ENCODE measurements at regions not wholly inside any gene's neighbourhood (a gene's known extent, or its start where the extent isn't known, plus 50 kb on each side); places are given as distances from the start of the nearest gene placed in this dataset.

GRCh38 chr4:131192318-131192717 is 1956.8 kb upstream of the PCDH10 start:
- CTCF ChIA-PET: no interaction called here
- POLR2A ChIA-PET: no interaction called here
- DNase-seq (ENCODE audit: extremely low spot score): no peak
- no peak for TF ChIP-seq CTCF (IDR thresholded peaks at IDR 0.05; ENCODE audit: control extremely low read depth, extremely low read depth, low read depth, missing control alignments)

DNA sequence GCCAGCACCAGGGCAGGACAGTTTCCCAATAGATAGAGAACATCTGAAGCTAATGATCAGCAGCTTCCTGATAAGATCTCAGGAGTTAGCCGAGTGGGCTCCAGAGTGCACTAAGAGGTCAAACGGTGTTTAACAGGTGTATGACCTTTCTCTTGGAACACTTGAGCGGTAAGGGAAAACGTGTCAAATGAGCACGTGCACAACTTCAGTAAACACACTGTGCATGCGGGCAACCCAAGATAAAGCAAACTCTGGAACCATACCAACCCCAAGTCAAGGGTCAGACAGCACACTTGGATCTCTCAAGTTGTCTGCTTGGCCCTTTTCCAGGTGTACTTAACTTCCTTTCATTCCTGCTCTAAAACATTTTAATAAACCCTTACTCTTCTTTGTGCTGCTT is 1941.5 kb upstream of the PCDH10 start:
- POLR2A ChIA-PET: no interaction called here
- DNase-seq (ENCODE audit: extremely low spot score): no peak
- CTCF ChIA-PET: interaction anchor here (1.5 kb wide), 1 partner anchor 23 kb away, joined by 3 read pairs; no protein-coding TSS in a partner anchor
- TF ChIP-seq CTCF (IDR thresholded peaks at IDR 0.05; ENCODE audit: control extremely low read depth, extremely low read depth, low read depth, missing control alignments): no peak

GRCh38 chr4:131248314-131248713 is 1900.8 kb upstream of the PCDH10 start:
- no peak for DNase-seq (ENCODE audit: extremely low spot score)
- TF ChIP-seq CTCF (IDR thresholded peaks at IDR 0.05; ENCODE audit: control extremely low read depth, extremely low read depth, low read depth, missing control alignments): no peak
- ChIA-PET CTCF (no interaction called here), POLR2A (no interaction called here)

DNA sequence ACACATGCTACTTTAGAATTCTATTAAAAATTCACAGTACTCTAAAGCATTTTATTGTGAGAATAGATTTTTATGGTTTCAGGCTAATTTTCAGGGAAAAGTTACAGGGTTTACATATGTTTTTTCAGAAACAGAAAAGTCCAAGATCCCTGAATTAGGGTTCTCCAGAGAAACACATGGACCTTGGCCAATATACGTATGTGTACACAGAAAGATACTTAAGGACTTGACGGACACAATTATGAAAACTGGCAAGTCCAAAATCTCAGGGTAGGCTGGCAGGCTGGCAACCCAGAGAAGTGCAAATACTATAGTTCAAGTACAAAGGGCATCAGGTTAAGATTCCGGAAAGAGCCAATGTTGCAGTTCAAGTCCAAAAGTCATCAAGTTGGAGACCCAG is 1897.8 kb upstream of the PCDH10 start:
- CTCF ChIA-PET: interaction anchor here (1.1 kb wide), 1 partner anchor 34 kb away, joined by 3 read pairs; no protein-coding TSS in a partner anchor
- no peak for DNase-seq (ENCODE audit: extremely low spot score)
- no peak for TF ChIP-seq CTCF (IDR thresholded peaks at IDR 0.05; ENCODE audit: control extremely low read depth, extremely low read depth, low read depth, missing control alignments)
- POLR2A ChIA-PET: no interaction called here

DNA sequence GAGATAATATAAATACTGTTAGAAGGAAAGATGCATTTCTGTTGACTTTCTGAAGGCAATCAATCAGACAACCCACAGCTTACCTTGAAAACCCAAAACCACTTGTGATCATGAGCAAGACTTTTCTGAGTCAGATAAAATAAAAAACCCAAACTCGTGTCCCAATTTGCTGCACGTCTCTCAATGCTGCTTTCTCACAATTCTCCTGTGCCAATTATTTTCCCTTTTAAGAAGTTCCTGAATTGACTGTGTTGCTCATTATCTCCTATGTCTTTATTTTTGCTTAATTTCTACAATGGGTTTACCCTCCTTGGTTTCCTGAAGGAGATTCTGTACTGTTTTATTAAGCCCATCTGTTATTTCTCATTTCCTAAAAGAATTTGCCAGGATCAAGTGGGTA is 1891.9 kb upstream of the PCDH10 start:
- DNase-seq (ENCODE audit: extremely low spot score): no peak
- POLR2A ChIA-PET: no interaction called here
- TF ChIP-seq CTCF (IDR thresholded peaks at IDR 0.05; ENCODE audit: control extremely low read depth, extremely low read depth, low read depth, missing control alignments): no peak

DNA sequence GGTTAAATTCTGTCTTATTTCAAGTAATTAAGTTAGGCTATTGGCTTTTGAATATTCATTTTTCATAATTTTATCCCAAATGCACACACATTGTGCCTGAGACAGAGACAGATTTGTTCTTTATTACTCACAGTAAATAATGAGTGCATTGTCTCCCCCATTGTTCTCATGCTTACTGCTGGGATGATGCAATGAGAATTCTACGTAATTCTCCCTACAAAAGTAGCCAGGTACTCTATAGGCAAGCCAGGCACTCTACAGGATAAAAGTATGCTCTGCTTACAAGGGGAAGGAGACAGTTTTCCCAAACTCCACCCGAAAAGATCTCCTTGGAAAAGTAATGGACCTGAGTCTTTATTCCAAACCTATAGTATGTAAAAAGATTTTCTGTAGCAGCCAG is 1890.7 kb upstream of the PCDH10 start:
- TF ChIP-seq CTCF (IDR thresholded peaks at IDR 0.05; ENCODE audit: control extremely low read depth, extremely low read depth, low read depth, missing control alignments): no peak
- DNase-seq (ENCODE audit: extremely low spot score): no peak
- CTCF ChIA-PET: no interaction called here
- POLR2A ChIA-PET: no interaction called here

More for the DNA sequence above, 1891.9 kb upstream of the PCDH10 start:
- CTCF ChIA-PET: no interaction called here

DNA sequence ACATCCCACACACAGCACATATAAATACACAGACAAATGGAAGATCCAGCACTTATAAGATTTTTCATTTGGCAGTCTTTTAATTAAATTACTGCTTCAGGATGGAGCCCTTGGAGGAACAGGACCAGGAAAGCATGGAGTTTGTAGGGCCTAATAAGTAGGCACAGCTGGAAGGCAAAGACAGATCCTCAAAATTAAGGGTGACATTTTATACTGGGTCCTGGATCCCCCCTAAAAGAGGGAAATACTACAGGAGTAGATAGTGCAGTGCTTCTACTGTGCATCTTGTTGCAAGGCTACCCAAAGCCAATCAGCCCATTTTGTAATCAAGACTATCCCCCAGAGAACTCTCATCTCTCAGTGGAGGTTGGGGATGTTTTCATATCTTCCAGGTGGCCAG is 1860.7 kb upstream of the PCDH10 start:
- DNase-seq (ENCODE audit: extremely low spot score): no peak
- no peak for TF ChIP-seq CTCF (IDR thresholded peaks at IDR 0.05; ENCODE audit: control extremely low read depth, extremely low read depth, low read depth, missing control alignments)
- ChIA-PET CTCF (no interaction called here), POLR2A (no interaction called here)

Measured in GM10248 (cell line).